ENCODE measurements at regions not wholly inside any gene's neighbourhood (a gene's known extent, or its start where the extent isn't known, plus 50 kb on each side); places are given as distances from the start of the nearest gene placed in this dataset.

GRCh38 chr10:42948040-42948439 lies 128.8 kb upstream of the RET start:
- no peaks in the 10 kb centered on the region for H3K4me1 Mint-ChIP-seq
- TF ChIP-seq, protein P1, sequence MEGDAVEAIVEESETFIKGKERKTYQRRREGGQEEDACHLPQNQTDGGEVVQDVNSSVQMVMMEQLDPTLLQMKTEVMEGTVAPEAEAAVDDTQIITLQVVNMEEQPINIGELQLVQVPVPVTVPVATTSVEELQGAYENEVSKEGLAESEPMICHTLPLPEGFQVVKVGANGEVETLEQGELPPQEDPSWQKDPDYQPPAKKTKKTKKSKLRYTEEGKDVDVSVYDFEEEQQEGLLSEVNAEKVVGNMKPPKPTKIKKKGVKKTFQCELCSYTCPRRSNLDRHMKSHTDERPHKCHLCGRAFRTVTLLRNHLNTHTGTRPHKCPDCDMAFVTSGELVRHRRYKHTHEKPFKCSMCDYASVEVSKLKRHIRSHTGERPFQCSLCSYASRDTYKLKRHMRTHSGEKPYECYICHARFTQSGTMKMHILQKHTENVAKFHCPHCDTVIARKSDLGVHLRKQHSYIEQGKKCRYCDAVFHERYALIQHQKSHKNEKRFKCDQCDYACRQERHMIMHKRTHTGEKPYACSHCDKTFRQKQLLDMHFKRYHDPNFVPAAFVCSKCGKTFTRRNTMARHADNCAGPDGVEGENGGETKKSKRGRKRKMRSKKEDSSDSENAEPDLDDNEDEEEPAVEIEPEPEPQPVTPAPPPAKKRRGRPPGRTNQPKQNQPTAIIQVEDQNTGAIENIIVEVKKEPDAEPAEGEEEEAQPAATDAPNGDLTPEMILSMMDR (IDR thresholded peaks at IDR 0.05) = no peak
- no peak overlapping the region for H3K27ac ChIP-seq (ENCODE audit: low read length)
- no peaks in the 10 kb centered on the region for H3K9me3 Mint-ChIP-seq
- intact Hi-C loops (cut with micrococcal nuclease) = no loop called here
- ATAC-seq = no peak
- no peak overlapping the region for H3K4me3 ChIP-seq (ENCODE audit: low read length)
- no peak overlapping the region for H3K27ac Mint-ChIP-seq
- no peaks in the 10 kb centered on the region for H3K4me1 ChIP-seq (ENCODE audit: control insufficient read depth, insufficient read depth, low read length)
- no CpG with 5 or more reads among the region's 2 CpGs for WGBS (ENCODE audit: insufficient coverage)
- H3K9me3 ChIP-seq (ENCODE audit: control insufficient read depth, insufficient read depth, low read length) = no peaks in the 10 kb centered on the region
- DNase-seq = no peak
- peaks cover 18 to 25% of the 10 kb centered on the region in 2 donors for H3K27me3 Mint-ChIP-seq (ENCODE audit: low read depth in 2 of 2)
- H3K4me3 Mint-ChIP-seq = no peak overlapping the region
- H3K36me3 Mint-ChIP-seq = no peaks in the 10 kb centered on the region
- no peaks in the 10 kb centered on the region for H3K27me3 ChIP-seq (ENCODE audit: control insufficient read depth, insufficient read depth, low read length)
- H3K36me3 ChIP-seq (ENCODE audit: control insufficient read depth, insufficient read depth, low read length) = no peaks in the 10 kb centered on the region

- no peaks in the 10 kb centered on the region for H3K36me3 Mint-ChIP-seq
- Histone ChIP-seq H3K27me3 (ENCODE audit: control insufficient read depth, insufficient read depth, low read length) (no peaks in the 10 kb centered on the region), H3K9me3 (ENCODE audit: control insufficient read depth, insufficient read depth, low read length) (no peaks in the 10 kb centered on the region), H3K36me3 (ENCODE audit: control insufficient read depth, insufficient read depth, low read length) (no peaks in the 10 kb centered on the region), H3K4me1 (ENCODE audit: control insufficient read depth, insufficient read depth, low read length) (no peaks in the 10 kb centered on the region), H3K4me3 (ENCODE audit: low read length) (no peak overlapping the region), H3K27ac (ENCODE audit: low read length) (no peak overlapping the region)
- TF ChIP-seq, protein P1 (IDR thresholded peaks at IDR 0.05) = no peak
- H3K27ac Mint-ChIP-seq = no peak overlapping the region
- H3K4me1 Mint-ChIP-seq = no peaks in the 10 kb centered on the region
- DNase-seq (no peak), ATAC-seq (no peak)
- peaks cover 18 to 25% of the 10 kb centered on the region in 2 donors for H3K27me3 Mint-ChIP-seq (ENCODE audit: low read depth in 2 of 2)
- WGBS (ENCODE audit: insufficient coverage) = 83% methylated on average over 2 of the region's 2 CpGs
- intact Hi-C loops (cut with micrococcal nuclease) = no loop called here
- H3K4me3 Mint-ChIP-seq = no peak overlapping the region
- no peaks in the 10 kb centered on the region for H3K9me3 Mint-ChIP-seq
Measured at GRCh38 chr10:42949287-42949686, 127.6 kb upstream of the RET start.

DNA sequence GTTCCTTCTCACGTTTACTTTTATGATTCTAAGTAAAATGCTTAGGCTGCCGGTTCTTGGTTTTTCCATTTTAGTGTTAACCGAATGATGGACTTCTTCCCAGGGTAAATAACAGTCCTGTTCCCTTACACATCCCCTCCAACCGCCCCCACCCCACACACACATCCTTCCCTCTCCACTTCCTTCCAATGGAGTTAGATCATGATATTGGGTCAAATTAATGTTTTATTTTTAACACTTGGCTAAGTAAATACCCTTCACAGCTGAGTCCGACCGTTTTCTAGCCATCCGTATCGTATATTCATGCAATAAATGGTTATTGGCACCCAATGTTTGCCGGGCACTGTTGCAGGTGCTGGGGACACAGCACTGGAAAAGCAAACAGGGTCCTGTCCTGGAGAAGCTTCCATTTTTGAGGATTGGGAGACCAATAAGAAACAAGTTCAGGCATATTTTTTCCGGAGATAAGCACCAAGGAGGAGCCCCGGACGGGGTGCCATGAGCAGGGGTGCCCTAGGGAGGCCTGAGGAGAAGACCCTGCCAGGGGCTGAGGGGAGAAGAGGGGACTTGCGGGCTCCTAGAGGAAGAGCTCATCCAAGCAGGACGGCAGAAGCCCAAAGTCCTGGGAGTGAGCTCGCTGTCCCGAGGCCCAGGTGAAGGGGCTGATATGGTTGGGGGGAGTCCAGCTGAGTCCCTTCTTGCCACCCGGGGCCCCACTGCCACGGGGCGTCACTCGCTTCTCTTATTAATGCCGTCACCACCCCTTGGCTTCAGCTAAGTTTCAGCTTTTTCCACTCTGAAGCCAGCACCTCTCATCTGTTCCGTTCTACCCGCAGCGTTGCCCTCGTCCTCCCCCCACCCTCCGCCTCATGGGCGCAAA lies 126.0 kb upstream of the RET start:
- Mint-ChIP-seq H3K9me3 (no peaks in the 10 kb centered on the region), H3K36me3 (no peaks in the 10 kb centered on the region), H3K27me3 (ENCODE audit: low read depth in 2 of 2) (peaks cover 18 to 25% of the 10 kb centered on the region in 2 donors), H3K4me1 (no peaks in the 10 kb centered on the region), H3K4me3 (no peak overlapping the region), H3K27ac (no peak overlapping the region)
- H3K4me1 ChIP-seq (ENCODE audit: control insufficient read depth, insufficient read depth, low read length) = no peaks in the 10 kb centered on the region
- no peak overlapping the region for H3K4me3 ChIP-seq (ENCODE audit: low read length)
- no peaks in the 10 kb centered on the region for H3K9me3 ChIP-seq (ENCODE audit: control insufficient read depth, insufficient read depth, low read length)
- no peak for DNase-seq
- intact Hi-C loops (cut with micrococcal nuclease) = no loop called here
- TF ChIP-seq, protein P1 (IDR thresholded peaks at IDR 0.05) = no peak
- no peaks in the 10 kb centered on the region for H3K27me3 ChIP-seq (ENCODE audit: control insufficient read depth, insufficient read depth, low read length)
- no peaks in the 10 kb centered on the region for H3K36me3 ChIP-seq (ENCODE audit: control insufficient read depth, insufficient read depth, low read length)
- no peak overlapping the region for H3K27ac ChIP-seq (ENCODE audit: low read length)
- WGBS (ENCODE audit: insufficient coverage) = 78% methylated on average over 26 of the region's 27 CpGs
- ATAC-seq = no peak
